Fibroblast of skin of abdomen (primary cell): ENCODE measurements at regions not wholly inside any gene's neighbourhood (a gene's known extent, or its start where the extent isn't known, plus 50 kb on each side); places are given as distances from the start of the nearest gene placed in this dataset.
"Not testable (repeated sequence)": the region's sequence is repeated elsewhere in the genome, so short reads cannot be mapped to it uniquely, and the experiment has no call there.

ENCODE experiments used
- DNase-seq: peaks from one replicate; pipeline ENCODE4 v3.0.0-alpha.2; 2013

- no peak for DNase-seq
Observed at GRCh38 chr15:28459279-28459678, 73.5 kb downstream of the GOLGA8G start.

GRCh38 chr15:28457396-28457932, 75.3 kb downstream of the GOLGA8G start:
- DNase-seq, result peak; percentile 8

- no peak for DNase-seq
Observed at GRCh38 chr15:28456476-28457395, 76.0 kb downstream of the GOLGA8G start.

GRCh38 chr15:28455537-28456475, 77.0 kb downstream of the GOLGA8G start:
- not testable (repeated sequence) for DNase-seq

- not testable (repeated sequence) for DNase-seq
Observed at GRCh38 chr15:28454751-28455220, 76.3 kb downstream of the GOLGA8F start.
